Common myeloid progenitor, CD34-positive (primary cell): ENCODE measurements at regions not wholly inside any gene's neighbourhood (a gene's known extent, or its start where the extent isn't known, plus 50 kb on each side); places are given as distances from the start of the nearest gene placed in this dataset.

Source experiments
- CTCF ChIA-PET: fragments of 350-600 bp; sonication (Branson Sonifier 250); formaldehyde crosslinking; loops from one replicate; lab custom pipeline; 2021; ENCODE audit warnings: antibody characterized with exemption; lab: Charles Lee
- POLR2A ChIA-PET: fragments of 350-600 bp; sonication (Branson Sonifier 250); formaldehyde crosslinking; loops from one replicate; lab custom pipeline; 2021; ENCODE audit warnings: antibody characterized with exemption; lab: Charles Lee
- DNase-seq, 3 donors: peaks; one replicate each; pipeline versions ENCODE4 v3.0.0 to v3.0.0-alpha.2; 2013
- H3K27ac ChIP-seq, 2 experiments: 1 replicate in 1 of 2; 2 replicates in 1 of 2; pipeline ENCODE4 v1.7.0; 2013; ENCODE audit warnings: inconsistent platforms in 2 of 2, low read length in 2 of 2, mild to moderate bottlenecking in 2 of 2, low read depth in 1 of 2, moderate library complexity in 1 of 2; ENCODE audit not compliant: severe bottlenecking in 2 of 2, insufficient read depth in 1 of 2, poor library complexity in 1 of 2
- H3K27me3 ChIP-seq, 5 experiments: replicated peaks in 2 of 5; 1 replicate in 3 of 5; 2 replicates in 2 of 5; pipeline versions ENCODE4 v1.6.1 to v1.7.0; 2013; ENCODE audit warnings: low read length in 4 of 5, mild to moderate bottlenecking in 2 of 5, moderate library complexity in 2 of 5, inconsistent platforms in 1 of 5; ENCODE audit not compliant: insufficient read depth in 5 of 5, control insufficient read depth in 4 of 5
- H3K36me3 ChIP-seq, 4 experiments: 1 replicate in 2 of 4; 2 replicates in 2 of 4; pipeline versions ENCODE4 v1.6.1 to v1.7.0; 2013; ENCODE audit warnings: low read length in 3 of 4, control low read depth in 1 of 4, mild to moderate bottlenecking in 1 of 4; ENCODE audit not compliant: control insufficient read depth in 4 of 4, insufficient read depth in 4 of 4
- H3K4me1 ChIP-seq, 4 experiments: 1 replicate in 3 of 4; 2 replicates in 1 of 4; pipeline versions ENCODE4 v1.6.1 to v1.7.1; 2013; ENCODE audit warnings: low read length in 3 of 4, mild to moderate bottlenecking in 3 of 4, control low read depth in 1 of 4, inconsistent platforms in 1 of 4, moderate library complexity in 1 of 4; ENCODE audit not compliant: control insufficient read depth in 4 of 4, insufficient read depth in 4 of 4; ENCODE audit errors: control extremely low read depth in 1 of 4
- H3K4me3 ChIP-seq, 7 experiments: 1 replicate in 4 of 7; 2 replicates in 3 of 7; pipeline versions ENCODE4 v1.5.1 to v1.7.0; 2013; ENCODE audit warnings: mild to moderate bottlenecking in 7 of 7, low read length in 6 of 7, moderate library complexity in 6 of 7, inconsistent platforms in 2 of 7, low read depth in 2 of 7, control low read depth in 1 of 7; ENCODE audit not compliant: insufficient read depth in 4 of 7, control insufficient read depth in 1 of 7; ENCODE audit errors: extremely low read depth in 1 of 7
- H3K9me3 ChIP-seq, 5 experiments: 1 replicate in 4 of 5; 2 replicates in 1 of 5; pipeline versions ENCODE4 v1.6.1 to v1.7.1; 2013; ENCODE audit warnings: low read length in 4 of 5, mild to moderate bottlenecking in 2 of 5, inconsistent platforms in 1 of 5, low read depth in 1 of 5, moderate library complexity in 1 of 5; ENCODE audit not compliant: control insufficient read depth in 4 of 5, insufficient read depth in 2 of 5; ENCODE audit errors: control extremely low read depth in 1 of 5
- WGBS: methylation state at CpG from one replicate; pipeline ENCODE4 v1.1.5; 2013; ENCODE audit not compliant: insufficient coverage; 5-methylcytosine and 5-hydroxymethylcytosine counted together

GRCh38 chr16:54501797-54502196, 215.2 kb upstream of the IRX3 start:
- no peak for DNase-seq
- no peak overlapping the region for H3K27ac ChIP-seq
- 80% methylated on average over 1 of the region's 1 CpG for WGBS
- no peak overlapping the region for H3K4me3 ChIP-seq
- H3K4me1 ChIP-seq, result no peaks in the 10 kb centered on the region
- H3K36me3 ChIP-seq, result no peaks in the 10 kb centered on the region
- peaks cover 0 to 42% (median 24%) of the 10 kb centered on the region in 5 experiments for H3K27me3 ChIP-seq
- CTCF ChIA-PET, result no interaction called here
- H3K9me3 ChIP-seq, result peaks cover 0 to 9% (median 3%) of the 10 kb centered on the region in 5 experiments
- POLR2A ChIA-PET, result no interaction called here

- H3K27me3 ChIP-seq, result peaks cover 0 to 8% (median 0%) of the 10 kb centered on the region in 5 experiments
- ChIA-PET CTCF (interaction anchor here (0.7 kb wide), 1 partner anchor 19 kb away, joined by 3 read pairs; no protein-coding TSS in a partner anchor), POLR2A (no interaction called here)
- 100% methylated on average over 3 of the region's 3 CpGs for WGBS
- no peak for DNase-seq
- H3K4me1 ChIP-seq, result no peaks in the 10 kb centered on the region
- no peak overlapping the region for H3K4me3 ChIP-seq
- H3K36me3 ChIP-seq, result no peaks in the 10 kb centered on the region
- H3K9me3 ChIP-seq, result peaks cover 0 to 9% (median 3%) of the 10 kb centered on the region in 5 experiments
- H3K27ac ChIP-seq, result no peak overlapping the region
Measured at GRCh38 chr16:54493594-54493993, 207.0 kb upstream of the IRX3 start.

GRCh38 chr16:54493061-54493460, 206.5 kb upstream of the IRX3 start:
- no peak overlapping the region for H3K27ac ChIP-seq
- DNase-seq, result no peak
- H3K36me3 ChIP-seq, result no peaks in the 10 kb centered on the region
- ChIA-PET POLR2A (no interaction called here), CTCF (interaction anchor here (0.7 kb wide), 1 partner anchor 19 kb away, joined by 3 read pairs; no protein-coding TSS in a partner anchor)
- peaks cover 0 to 4% (median 0%) of the 10 kb centered on the region in 5 experiments for H3K9me3 ChIP-seq
- H3K4me3 ChIP-seq, result no peak overlapping the region
- no peaks in the 10 kb centered on the region for H3K4me1 ChIP-seq
- H3K27me3 ChIP-seq, result peaks cover 0 to 11% (median 2%) of the 10 kb centered on the region in 5 experiments
- no CpG with 5 or more reads among the region's 2 CpGs for WGBS

GRCh38 chr16:54490112-54490488, 203.5 kb upstream of the IRX3 start:
- Histone ChIP-seq H3K4me1 (no peaks in the 10 kb centered on the region), H3K36me3 (no peaks in the 10 kb centered on the region), H3K27ac (no peak overlapping the region), H3K4me3 (no peak overlapping the region), H3K9me3 (no peaks in the 10 kb centered on the region), H3K27me3 (peaks cover 0 to 17% (median 2%) of the 10 kb centered on the region in 5 experiments)
- ChIA-PET CTCF (no interaction called here), POLR2A (no interaction called here)
- WGBS, result 100% methylated on average over 1 of the region's 2 CpGs
- DNase-seq, result no peak

- no peak overlapping the region for H3K4me3 ChIP-seq
- 78% methylated on average over 4 of the region's 11 CpGs for WGBS
- CTCF ChIA-PET, result no interaction called here
Measured at GRCh38 chr16:54489225-54490111, 202.9 kb upstream of the IRX3 start.

GRCh38 chr16:54488729-54489128, 202.1 kb upstream of the IRX3 start:
- CTCF ChIA-PET, result no interaction called here
- Histone ChIP-seq H3K9me3 (no peaks in the 10 kb centered on the region), H3K27ac (no peak overlapping the region), H3K27me3 (peaks cover 0 to 25% (median 2%) of the 10 kb centered on the region in 5 experiments), H3K4me1 (no peaks in the 10 kb centered on the region), H3K4me3 (no peak overlapping the region), H3K36me3 (no peaks in the 10 kb centered on the region)
- POLR2A ChIA-PET, result no interaction called here
- DNase-seq, result no peak
- WGBS, result 92% methylated on average over 3 of the region's 3 CpGs

More at GRCh38 chr16:54489225-54490111, 202.9 kb upstream of the IRX3 start:
- peaks cover 0 to 21% (median 2%) of the 10 kb centered on the region in 5 experiments for H3K27me3 ChIP-seq
- H3K27ac ChIP-seq, result no peak overlapping the region
- H3K4me1 ChIP-seq, result no peaks in the 10 kb centered on the region
- no peaks in the 10 kb centered on the region for H3K36me3 ChIP-seq
- DNase-seq, result no peak
- H3K9me3 ChIP-seq, result no peaks in the 10 kb centered on the region
- POLR2A ChIA-PET, result no interaction called here

- ChIA-PET POLR2A (no interaction called here), CTCF (no interaction called here)
Measured at GRCh38 chr16:54487933-54488332, 201.3 kb upstream of the IRX3 start.

More at GRCh38 chr16:54487933-54488332, 201.3 kb upstream of the IRX3 start:
- H3K36me3 ChIP-seq, result no peaks in the 10 kb centered on the region
- H3K4me3 ChIP-seq, result no peak overlapping the region
- 82% methylated on average over 2 of the region's 3 CpGs for WGBS
- no peaks in the 10 kb centered on the region for H3K9me3 ChIP-seq
- H3K4me1 ChIP-seq, result no peaks in the 10 kb centered on the region
- no peak overlapping the region for H3K27ac ChIP-seq
- H3K27me3 ChIP-seq, result peaks cover 0 to 30% (median 6%) of the 10 kb centered on the region in 5 experiments
- DNase-seq, result no peak
